AG04449 (cell line): ENCODE measurements at regions not wholly inside any gene's neighbourhood (a gene's known extent, or its start where the extent isn't known, plus 50 kb on each side); places are given as distances from the start of the nearest gene placed in this dataset.

Source experiments
- CTCF ChIA-PET: fragments of 350-600 bp; formaldehyde crosslinking; extraction: SDS; loops from one replicate; lab custom pipeline; 2021; ENCODE audit warnings: antibody characterized with exemption; lab: Yijun Ruan, JAX
- POLR2A ChIA-PET: fragments of 400-600, 350-600 bp; formaldehyde crosslinking; extraction: SDS; loops from one replicate; lab custom pipeline; 2020; ENCODE audit warnings: antibody characterized with exemption, inconsistent platforms; lab: Yijun Ruan, JAX
- DNase-seq: peaks from one replicate; pipeline ENCODE4 v3.0.0-alpha.2; 2010; ENCODE audit warnings: low read depth, low spot score
- H3K4me3 ChIP-seq: 2 replicates; pipeline ENCODE4 v1.5.1; 2011; ENCODE audit warnings: low read depth, mild to moderate bottlenecking, control low read depth, low read length
- TF ChIP-seq, protein P1 (sequence below): IDR thresholded peaks from one replicate; pipeline ENCODE4 v1.5.1; 2011; ENCODE audit warnings: mild to moderate bottlenecking, moderate library complexity, low read length, control low read depth, inconsistent platforms; ENCODE audit not compliant: insufficient read depth; ENCODE audit errors: missing control alignments

DNA sequence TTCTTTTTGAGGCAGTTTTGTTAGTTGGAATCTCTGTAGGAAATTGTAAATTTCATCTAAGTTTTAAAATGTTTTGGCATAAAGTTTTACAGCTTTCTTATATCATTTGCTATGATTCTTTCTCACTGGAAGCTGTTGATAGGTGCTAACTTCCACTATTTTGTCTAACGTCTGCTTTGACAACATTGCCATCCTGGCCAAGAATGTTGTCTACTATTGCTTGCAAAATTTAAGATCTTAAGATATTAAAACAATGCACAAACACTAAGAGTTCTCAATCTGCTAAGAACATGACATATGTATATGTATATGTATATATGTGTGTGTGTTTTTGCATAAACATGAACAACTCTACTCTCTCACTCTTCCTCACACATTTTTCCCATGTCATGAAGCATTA, 64.1 kb upstream of the MDGA2 start:
- CTCF ChIA-PET = no interaction called here
- POLR2A ChIA-PET = no interaction called here
- TF ChIP-seq, protein P1, sequence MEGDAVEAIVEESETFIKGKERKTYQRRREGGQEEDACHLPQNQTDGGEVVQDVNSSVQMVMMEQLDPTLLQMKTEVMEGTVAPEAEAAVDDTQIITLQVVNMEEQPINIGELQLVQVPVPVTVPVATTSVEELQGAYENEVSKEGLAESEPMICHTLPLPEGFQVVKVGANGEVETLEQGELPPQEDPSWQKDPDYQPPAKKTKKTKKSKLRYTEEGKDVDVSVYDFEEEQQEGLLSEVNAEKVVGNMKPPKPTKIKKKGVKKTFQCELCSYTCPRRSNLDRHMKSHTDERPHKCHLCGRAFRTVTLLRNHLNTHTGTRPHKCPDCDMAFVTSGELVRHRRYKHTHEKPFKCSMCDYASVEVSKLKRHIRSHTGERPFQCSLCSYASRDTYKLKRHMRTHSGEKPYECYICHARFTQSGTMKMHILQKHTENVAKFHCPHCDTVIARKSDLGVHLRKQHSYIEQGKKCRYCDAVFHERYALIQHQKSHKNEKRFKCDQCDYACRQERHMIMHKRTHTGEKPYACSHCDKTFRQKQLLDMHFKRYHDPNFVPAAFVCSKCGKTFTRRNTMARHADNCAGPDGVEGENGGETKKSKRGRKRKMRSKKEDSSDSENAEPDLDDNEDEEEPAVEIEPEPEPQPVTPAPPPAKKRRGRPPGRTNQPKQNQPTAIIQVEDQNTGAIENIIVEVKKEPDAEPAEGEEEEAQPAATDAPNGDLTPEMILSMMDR = no peak
- DNase-seq = no peak
- H3K4me3 ChIP-seq = no peak overlapping the region

- no peak overlapping the region for H3K4me3 ChIP-seq
- DNase-seq = no peak
- ChIA-PET POLR2A (no interaction called here), CTCF (no interaction called here)
- TF ChIP-seq, protein P1 = no peak
Observed at GRCh38 chr14:47730296-47730695, 54.9 kb upstream of the MDGA2 start.
